ENCODE measurements at regions not wholly inside any gene's neighbourhood (a gene's known extent, or its start where the extent isn't known, plus 50 kb on each side); places are given as distances from the start of the nearest gene placed in this dataset.
"Not testable (repeated sequence)": the region's sequence is repeated elsewhere in the genome, so short reads cannot be mapped to it uniquely, and the experiment has no call there.

GRCh38 chr10:64044098-64044497 lies 522.9 kb downstream of the REEP3 start:
- TF ChIP-seq CTCF (IDR thresholded peaks at IDR 0.05; ENCODE audit: insufficient read depth, low read length, poor library complexity, severe bottlenecking), result no peak
- no peak for TF ChIP-seq EZH2phosphoT487 (conservative IDR thresholded peaks at IDR 0.05; ENCODE audit: low read length)
- H3K4me2 ChIP-seq (ENCODE audit: low read depth, low read length, poor library complexity, severe bottlenecking), result no peak overlapping the region
- no peaks in the 10 kb centered on the region for H3K79me2 ChIP-seq (ENCODE audit: insufficient read depth, low read length)
- H3K9me3 ChIP-seq (ENCODE audit: insufficient read depth, low read length), result no peaks in the 10 kb centered on the region
- H4K20me1 ChIP-seq (ENCODE audit: low read depth, low read length), result no peaks in the 10 kb centered on the region
- no peak overlapping the region for H3K4me3 ChIP-seq (ENCODE audit: insufficient read depth, low read length, poor library complexity, severe bottlenecking)
- H3K27me3 ChIP-seq (ENCODE audit: low read length), result no peaks in the 10 kb centered on the region
- H3F3A ChIP-seq (ENCODE audit: insufficient read depth), result no peaks in the 10 kb centered on the region
- H3K9me2 ChIP-seq (replicated peaks; ENCODE audit: insufficient read depth, low read length), result no peaks in the 10 kb centered on the region
- H3K27ac ChIP-seq (ENCODE audit: low read depth, low read length), result no peak overlapping the region
- H3K36me3 ChIP-seq (ENCODE audit: low read length), result no peaks in the 10 kb centered on the region
- H2AFZ ChIP-seq (ENCODE audit: low read depth, low read length, severe bottlenecking), result no peak overlapping the region
- no peak overlapping the region for H3K9ac ChIP-seq (ENCODE audit: low read length)

DNA sequence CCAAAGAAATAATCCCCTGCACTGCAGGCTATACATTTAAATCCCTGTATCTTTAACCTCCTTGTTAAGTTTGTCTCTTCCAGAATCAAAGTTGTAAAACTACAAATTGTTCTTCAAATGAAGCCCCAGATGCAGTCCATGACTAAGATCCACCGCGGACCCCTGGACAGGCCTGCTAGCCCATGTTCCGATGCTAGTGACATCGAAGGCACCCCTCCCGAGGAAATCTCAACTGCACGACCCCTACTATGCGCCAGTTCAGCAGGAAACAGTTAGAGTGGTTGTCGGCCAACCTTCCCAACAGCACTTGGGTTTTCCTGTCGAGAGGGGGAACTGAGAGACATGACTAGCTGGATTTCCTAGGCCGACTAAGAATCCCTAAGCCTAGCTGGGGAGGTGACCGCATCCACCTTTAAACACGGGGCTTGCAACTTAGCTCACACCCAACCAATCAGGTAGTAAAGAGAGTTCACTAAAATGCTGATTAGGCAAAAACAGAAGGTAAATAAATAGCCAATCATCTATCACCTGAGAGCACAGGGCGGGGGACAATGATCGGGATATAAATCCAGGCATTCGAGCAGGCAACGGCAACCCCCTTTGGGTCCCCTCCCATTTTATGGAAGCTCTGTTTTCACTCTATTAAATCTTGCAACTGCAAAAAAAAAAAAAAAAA lies 523.9 kb downstream of the REEP3 start:
- H3K9me3 ChIP-seq (ENCODE audit: insufficient read depth, low read length); H3K27ac ChIP-seq (ENCODE audit: low read depth, low read length); H3K79me2 ChIP-seq (ENCODE audit: insufficient read depth, low read length); H2AFZ ChIP-seq (ENCODE audit: low read depth, low read length, severe bottlenecking); H3K4me3 ChIP-seq (ENCODE audit: insufficient read depth, low read length, poor library complexity, severe bottlenecking); H3K9me2 ChIP-seq (replicated peaks; ENCODE audit: insufficient read depth, low read length); H3K36me3 ChIP-seq (ENCODE audit: low read length); H3F3A ChIP-seq (ENCODE audit: insufficient read depth); H3K4me2 ChIP-seq (ENCODE audit: low read depth, low read length, poor library complexity, severe bottlenecking); H4K20me1 ChIP-seq (ENCODE audit: low read depth, low read length); H3K27me3 ChIP-seq (ENCODE audit: low read length); H3K9ac ChIP-seq (ENCODE audit: low read length): not testable (repeated sequence)

DNA sequence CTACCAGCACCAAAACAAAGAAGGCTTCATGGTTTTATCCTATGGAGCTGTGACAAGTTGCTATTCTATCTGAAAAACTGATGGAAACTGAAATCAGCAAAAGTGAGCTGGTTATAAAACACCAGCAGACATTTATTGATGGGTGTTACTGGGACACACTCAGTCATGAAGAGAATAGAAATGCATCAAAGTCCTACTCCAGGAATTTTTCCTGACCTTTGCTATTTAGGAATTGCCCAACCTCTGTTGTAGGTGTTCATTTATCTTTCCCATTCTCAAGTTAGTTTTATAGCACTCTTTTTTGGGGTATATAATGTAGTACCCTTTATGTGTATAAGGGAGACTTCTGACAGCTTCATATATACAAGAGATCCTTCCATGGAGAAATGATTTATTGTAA lies 533.2 kb downstream of the REEP3 start:
- no peak overlapping the region for H3K4me3 ChIP-seq (ENCODE audit: insufficient read depth, low read length, poor library complexity, severe bottlenecking)
- TF ChIP-seq CTCF (IDR thresholded peaks at IDR 0.05; ENCODE audit: insufficient read depth, low read length, poor library complexity, severe bottlenecking) (no peak), EZH2phosphoT487 (conservative IDR thresholded peaks at IDR 0.05; ENCODE audit: low read length) (no peak)
- H3K9ac ChIP-seq (ENCODE audit: low read length), result no peak overlapping the region
- H2AFZ ChIP-seq (ENCODE audit: low read depth, low read length, severe bottlenecking), result no peak overlapping the region
- no peaks in the 10 kb centered on the region for H3K9me2 ChIP-seq (replicated peaks; ENCODE audit: insufficient read depth, low read length)
- H3K79me2 ChIP-seq (ENCODE audit: insufficient read depth, low read length), result no peaks in the 10 kb centered on the region
- H3K27me3 ChIP-seq (ENCODE audit: low read length), result no peaks in the 10 kb centered on the region
- H4K20me1 ChIP-seq (ENCODE audit: low read depth, low read length), result no peaks in the 10 kb centered on the region
- H3F3A ChIP-seq (ENCODE audit: insufficient read depth), result no peaks in the 10 kb centered on the region
- no peak overlapping the region for H3K4me2 ChIP-seq (ENCODE audit: low read depth, low read length, poor library complexity, severe bottlenecking)
- no peak overlapping the region for H3K27ac ChIP-seq (ENCODE audit: low read depth, low read length)
- no peaks in the 10 kb centered on the region for H3K9me3 ChIP-seq (ENCODE audit: insufficient read depth, low read length)
- no peaks in the 10 kb centered on the region for H3K36me3 ChIP-seq (ENCODE audit: low read length)

GRCh38 chr10:64059884-64060283 lies 538.7 kb downstream of the REEP3 start:
- TF ChIP-seq CTCF (IDR thresholded peaks at IDR 0.05; ENCODE audit: insufficient read depth, low read length, poor library complexity, severe bottlenecking) (no peak), EZH2phosphoT487 (conservative IDR thresholded peaks at IDR 0.05; ENCODE audit: low read length) (no peak)
- no peaks in the 10 kb centered on the region for H4K20me1 ChIP-seq (ENCODE audit: low read depth, low read length)
- H3K4me3 ChIP-seq (ENCODE audit: insufficient read depth, low read length, poor library complexity, severe bottlenecking), result no peak overlapping the region
- H3K27me3 ChIP-seq (ENCODE audit: low read length), result no peaks in the 10 kb centered on the region
- no peaks in the 10 kb centered on the region for H3K9me3 ChIP-seq (ENCODE audit: insufficient read depth, low read length)
- H3K9ac ChIP-seq (ENCODE audit: low read length), result no peak overlapping the region
- no peaks in the 10 kb centered on the region for H3K79me2 ChIP-seq (ENCODE audit: insufficient read depth, low read length)
- H3K9me2 ChIP-seq (replicated peaks; ENCODE audit: insufficient read depth, low read length), result no peaks in the 10 kb centered on the region
- no peaks in the 10 kb centered on the region for H3K36me3 ChIP-seq (ENCODE audit: low read length)
- no peak overlapping the region for H3K4me2 ChIP-seq (ENCODE audit: low read depth, low read length, poor library complexity, severe bottlenecking)
- no peak overlapping the region for H3K27ac ChIP-seq (ENCODE audit: low read depth, low read length)
- H2AFZ ChIP-seq (ENCODE audit: low read depth, low read length, severe bottlenecking), result no peak overlapping the region
- no peaks in the 10 kb centered on the region for H3F3A ChIP-seq (ENCODE audit: insufficient read depth)
